Parathyroid adenoma (tissue), 2 donors: ENCODE measurements at regions not wholly inside any gene's neighbourhood (a gene's known extent, or its start where the extent isn't known, plus 50 kb on each side); places are given as distances from the start of the nearest gene placed in this dataset.

Source experiments
- H2AFZ ChIP-seq: fragments of 300-600 bp; sonication (generic); one replicate; pipeline ENCODE4 v1.7.0; 2017; ENCODE audit warnings: antibody characterized with exemption, mild to moderate bottlenecking
- H3K27ac ChIP-seq: fragments of 300-600 bp; sonication (generic); one replicate; pipeline ENCODE4 v1.7.0; 2017
- H3K27me3 ChIP-seq: fragments of 300-600 bp; sonication (generic); one replicate; pipeline ENCODE4 v1.7.0; 2017; ENCODE audit warnings: low read length; ENCODE audit not compliant: control insufficient read depth, insufficient read depth
- H3K36me3 ChIP-seq: fragments of 300-600 bp; sonication (generic); one replicate; pipeline ENCODE4 v1.7.0; 2017; ENCODE audit warnings: low read length; ENCODE audit not compliant: control insufficient read depth, insufficient read depth
- H3K4me1 ChIP-seq: fragments of 300-600 bp; sonication (generic); one replicate; pipeline ENCODE4 v1.7.0; 2017; ENCODE audit warnings: control low read depth
- H3K4me2 ChIP-seq: fragments of 300-600 bp; sonication (generic); one replicate; pipeline ENCODE4 v1.7.0; 2017; ENCODE audit warnings: low read length
- H3K4me3 ChIP-seq: fragments of 300-600 bp; sonication (generic); one replicate; pipeline ENCODE4 v1.7.0; 2017; ENCODE audit warnings: low read depth, low read length
- H3K79me2 ChIP-seq: fragments of 300-600 bp; sonication (generic); one replicate; pipeline ENCODE4 v1.7.0; 2017; ENCODE audit warnings: control low read depth
- H3K9ac ChIP-seq: fragments of 300-600 bp; sonication (generic); one replicate; pipeline ENCODE4 v1.7.0; 2017; ENCODE audit warnings: mild to moderate bottlenecking
- H3K9me3 ChIP-seq: fragments of 300-600 bp; sonication (generic); one replicate; pipeline ENCODE4 v1.7.0; 2017; ENCODE audit warnings: low read length; ENCODE audit not compliant: control insufficient read depth
- TF ChIP-seq, protein P1 (sequence below): fragments of 300-600 bp; sonication (generic); IDR thresholded peaks from one replicate; pipeline ENCODE4 v1.7.0; 2017; ENCODE audit warnings: antibody characterized with exemption, mild to moderate bottlenecking
- donor health status: primary hyperparathyroidism.

DNA sequence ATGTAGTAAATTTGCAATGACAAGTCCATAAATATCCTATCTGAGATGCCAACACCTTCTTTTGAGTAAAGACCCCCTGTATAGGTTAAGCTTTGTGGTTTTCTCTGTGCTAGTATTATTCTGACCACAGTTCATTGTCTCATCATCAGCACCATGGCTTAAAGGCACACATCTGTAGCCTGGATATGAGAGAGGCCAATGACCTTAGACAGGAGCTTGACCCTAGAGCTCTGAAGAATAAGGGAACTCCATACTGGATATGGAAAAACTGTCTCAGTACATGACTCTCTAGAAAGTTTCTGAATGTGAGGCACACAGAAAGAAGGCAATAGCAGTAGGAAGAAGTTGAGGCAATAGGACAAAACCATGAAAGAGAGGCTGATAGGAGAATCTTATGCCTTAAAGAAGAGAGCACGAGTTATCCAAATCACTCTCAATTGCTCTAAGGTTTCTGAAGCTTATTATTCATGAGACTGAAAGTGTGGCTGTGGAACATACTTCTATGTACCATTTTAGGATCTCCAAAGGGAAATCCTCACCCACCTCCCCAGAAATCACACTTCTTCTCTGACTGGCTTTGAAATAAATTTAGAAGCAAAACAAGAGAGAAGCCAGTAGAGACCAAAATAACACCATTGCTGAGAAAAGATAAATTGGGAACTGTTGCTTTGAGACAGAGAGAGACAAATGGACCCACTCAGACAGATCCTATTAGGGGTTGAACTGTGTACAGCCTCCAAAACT is 150.2 kb downstream of the ABCA8 start:
- no peaks in the 10 kb centered on the region for H3K27me3 ChIP-seq
- no peak overlapping the region for H3K4me3 ChIP-seq
- no peak overlapping the region for H3K4me2 ChIP-seq
- no peaks in the 10 kb centered on the region for H3K36me3 ChIP-seq
- H3K9ac ChIP-seq: no peak overlapping the region
- TF ChIP-seq, protein P1, sequence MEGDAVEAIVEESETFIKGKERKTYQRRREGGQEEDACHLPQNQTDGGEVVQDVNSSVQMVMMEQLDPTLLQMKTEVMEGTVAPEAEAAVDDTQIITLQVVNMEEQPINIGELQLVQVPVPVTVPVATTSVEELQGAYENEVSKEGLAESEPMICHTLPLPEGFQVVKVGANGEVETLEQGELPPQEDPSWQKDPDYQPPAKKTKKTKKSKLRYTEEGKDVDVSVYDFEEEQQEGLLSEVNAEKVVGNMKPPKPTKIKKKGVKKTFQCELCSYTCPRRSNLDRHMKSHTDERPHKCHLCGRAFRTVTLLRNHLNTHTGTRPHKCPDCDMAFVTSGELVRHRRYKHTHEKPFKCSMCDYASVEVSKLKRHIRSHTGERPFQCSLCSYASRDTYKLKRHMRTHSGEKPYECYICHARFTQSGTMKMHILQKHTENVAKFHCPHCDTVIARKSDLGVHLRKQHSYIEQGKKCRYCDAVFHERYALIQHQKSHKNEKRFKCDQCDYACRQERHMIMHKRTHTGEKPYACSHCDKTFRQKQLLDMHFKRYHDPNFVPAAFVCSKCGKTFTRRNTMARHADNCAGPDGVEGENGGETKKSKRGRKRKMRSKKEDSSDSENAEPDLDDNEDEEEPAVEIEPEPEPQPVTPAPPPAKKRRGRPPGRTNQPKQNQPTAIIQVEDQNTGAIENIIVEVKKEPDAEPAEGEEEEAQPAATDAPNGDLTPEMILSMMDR: no peak
- no peaks in the 10 kb centered on the region for H3K9me3 ChIP-seq
- no peaks in the 10 kb centered on the region for H3K4me1 ChIP-seq
- no peak overlapping the region for H3K27ac ChIP-seq
- H2AFZ ChIP-seq: no peak overlapping the region
- H3K79me2 ChIP-seq: no peaks in the 10 kb centered on the region

DNA sequence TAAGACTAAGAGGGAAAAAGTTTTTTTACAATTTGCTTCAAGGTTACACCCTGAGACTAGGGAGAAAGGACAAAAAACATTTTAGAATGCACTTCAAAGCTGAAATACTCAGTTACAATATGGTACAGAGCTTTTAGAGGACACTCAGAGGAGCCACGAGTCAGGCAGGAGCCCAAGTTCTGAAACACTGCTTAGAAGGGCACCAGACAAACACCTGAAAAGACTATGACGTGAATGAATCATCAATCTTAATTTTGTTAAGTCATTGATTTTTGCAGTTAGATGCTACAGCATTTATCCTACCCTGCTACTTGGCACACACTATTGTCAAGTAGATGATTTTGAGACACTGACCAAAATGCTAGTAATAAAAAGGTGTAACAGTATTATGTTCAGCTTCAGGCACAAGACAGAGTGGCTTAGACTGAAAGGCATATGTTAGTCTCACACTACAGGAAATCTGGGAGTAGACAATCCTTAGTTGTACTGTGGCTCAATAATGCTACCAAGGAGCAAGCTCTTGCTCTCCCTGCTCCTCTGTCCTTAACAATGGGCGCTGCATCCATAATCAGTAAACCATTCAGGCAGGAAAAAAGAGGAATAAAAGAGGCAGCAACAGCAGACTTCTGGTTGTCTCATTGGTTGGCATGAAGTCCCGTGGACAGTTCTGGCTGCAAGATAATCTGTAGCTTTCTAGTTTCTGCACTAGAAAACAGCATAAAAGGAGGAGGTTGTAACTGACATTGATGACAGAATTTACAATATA is 151.8 kb downstream of the ABCA8 start:
- Histone ChIP-seq H3K27me3 (no peaks in the 10 kb centered on the region), H3K9ac (no peak overlapping the region)
- TF ChIP-seq, protein P1: no peak

DNA sequence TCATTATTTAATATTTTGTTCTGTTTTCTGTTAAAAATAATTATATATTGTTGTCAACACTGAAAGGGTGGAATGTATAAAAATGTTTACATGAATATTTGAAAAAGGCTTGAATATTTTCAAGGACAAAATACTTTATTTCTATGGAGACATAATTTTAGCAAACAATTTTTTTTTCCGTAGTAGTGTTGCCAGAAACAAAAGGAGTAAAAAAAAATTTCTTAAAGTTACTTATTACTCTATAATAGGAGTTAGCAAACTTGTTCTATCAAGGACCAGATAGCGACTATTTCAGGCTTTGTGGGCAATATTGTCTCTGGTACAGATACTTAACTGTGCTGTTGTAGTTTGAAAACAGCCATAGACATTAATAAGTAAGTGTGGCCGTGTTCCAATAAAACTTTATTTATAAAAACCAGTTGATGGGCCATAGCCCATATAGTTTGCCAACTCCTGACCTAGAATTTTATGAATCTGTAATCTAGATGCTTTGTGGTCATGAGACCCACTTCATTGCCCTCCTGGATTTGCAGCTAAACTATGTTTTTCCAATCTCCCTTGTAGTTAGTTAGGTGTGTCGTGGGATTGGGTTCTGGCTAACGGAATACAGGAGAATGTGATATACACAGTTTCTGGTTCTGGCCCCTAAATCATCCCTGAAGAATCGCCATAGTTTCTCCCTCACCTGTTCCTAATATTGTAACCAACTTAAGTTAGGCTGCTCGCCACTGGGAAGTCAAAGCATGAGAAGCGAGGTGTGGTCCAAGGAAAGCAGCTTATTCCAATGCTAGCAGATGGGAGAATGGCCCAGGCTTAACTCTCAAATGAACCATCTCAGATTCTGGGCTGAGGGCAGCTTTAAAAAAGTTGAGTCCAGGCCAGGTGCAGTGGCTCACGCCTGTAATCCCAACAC is 153.6 kb downstream of the ABCA8 start:
- no peak overlapping the region for H2AFZ ChIP-seq
- TF ChIP-seq, protein P1: no peak

More for the DNA sequence above, 151.8 kb downstream of the ABCA8 start:
- no peak overlapping the region for H3K4me3 ChIP-seq
- no peak overlapping the region for H2AFZ ChIP-seq
- H3K27ac ChIP-seq: no peak overlapping the region
- H3K4me1 ChIP-seq: no peaks in the 10 kb centered on the region
- no peak overlapping the region for H3K4me2 ChIP-seq
- no peaks in the 10 kb centered on the region for H3K9me3 ChIP-seq
- no peaks in the 10 kb centered on the region for H3K36me3 ChIP-seq
- H3K79me2 ChIP-seq: no peaks in the 10 kb centered on the region

DNA sequence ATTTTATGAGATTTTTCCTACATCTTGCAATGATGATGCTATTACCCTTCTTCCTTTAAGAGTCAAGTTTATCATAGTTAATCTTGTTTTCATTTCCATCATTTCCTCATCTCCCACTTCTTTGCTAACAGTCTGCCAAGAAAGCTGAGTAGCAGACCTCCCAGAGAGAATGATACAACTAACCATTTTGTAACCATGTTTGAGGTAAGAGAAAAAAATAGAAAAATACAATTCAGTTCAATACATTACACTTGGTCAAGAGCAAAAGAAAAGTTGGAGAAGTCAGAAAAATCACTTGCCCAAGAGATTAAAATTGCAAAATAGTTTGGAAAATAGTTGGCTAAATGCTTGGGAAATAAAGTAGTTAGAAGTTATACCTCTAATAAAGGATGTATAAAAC is 154.4 kb downstream of the ABCA8 start:
- H2AFZ ChIP-seq: no peak overlapping the region
- no peaks in the 10 kb centered on the region for H3K9me3 ChIP-seq
- H3K79me2 ChIP-seq: no peaks in the 10 kb centered on the region
- TF ChIP-seq, protein P1: no peak
- no peaks in the 10 kb centered on the region for H3K4me1 ChIP-seq
- no peaks in the 10 kb centered on the region for H3K36me3 ChIP-seq
- no peak overlapping the region for H3K4me2 ChIP-seq
- no peak overlapping the region for H3K4me3 ChIP-seq
- no peak overlapping the region for H3K27ac ChIP-seq
- H3K9ac ChIP-seq: no peak overlapping the region
- no peaks in the 10 kb centered on the region for H3K27me3 ChIP-seq

More for the DNA sequence above, 153.6 kb downstream of the ABCA8 start:
- no peaks in the 10 kb centered on the region for H3K27me3 ChIP-seq
- no peak overlapping the region for H3K27ac ChIP-seq
- H3K4me2 ChIP-seq: no peak overlapping the region
- H3K9me3 ChIP-seq: no peaks in the 10 kb centered on the region
- H3K79me2 ChIP-seq: no peaks in the 10 kb centered on the region
- H3K4me1 ChIP-seq: no peaks in the 10 kb centered on the region
- H3K4me3 ChIP-seq: no peak overlapping the region
- no peaks in the 10 kb centered on the region for H3K36me3 ChIP-seq
- H3K9ac ChIP-seq: no peak overlapping the region
